ENCODE measurements at regions not wholly inside any gene's neighbourhood (a gene's known extent, or its start where the extent isn't known, plus 50 kb on each side); places are given as distances from the start of the nearest gene placed in this dataset.

DNA sequence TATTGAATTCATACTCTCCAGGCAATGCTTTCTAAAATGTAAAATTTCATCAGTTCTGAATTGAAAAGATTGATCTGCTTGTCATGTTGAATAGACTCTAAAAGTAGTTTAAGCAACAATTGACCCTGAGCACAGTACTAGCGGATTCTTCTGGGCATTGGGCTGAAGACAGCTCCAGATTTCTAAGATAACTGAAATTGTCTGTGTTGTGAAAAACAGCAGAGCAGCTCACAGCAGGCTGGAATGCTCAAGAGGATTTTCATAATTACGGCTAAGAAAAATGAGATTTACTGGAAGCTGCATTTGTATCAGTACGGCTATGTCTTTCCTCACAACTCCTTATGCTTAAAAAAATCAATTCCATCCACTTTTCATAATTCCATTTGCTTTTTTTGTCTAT is 373.7 kb downstream of the HACE1 start:
- no peak for DNase-seq (ENCODE audit: low read depth in 1 of 2, low spot score in 2 of 2)
- Histone ChIP-seq H3K4me3 (no peak overlapping the region), H3K9me3 (replicated peaks) (no peaks in the 10 kb centered on the region), H3K4me1 (replicated peaks) (no peaks in the 10 kb centered on the region), H3K27ac (no peak overlapping the region), H3K36me3 (no peaks in the 10 kb centered on the region), H3K27me3 (replicated peaks) (no peaks in the 10 kb centered on the region)

DNA sequence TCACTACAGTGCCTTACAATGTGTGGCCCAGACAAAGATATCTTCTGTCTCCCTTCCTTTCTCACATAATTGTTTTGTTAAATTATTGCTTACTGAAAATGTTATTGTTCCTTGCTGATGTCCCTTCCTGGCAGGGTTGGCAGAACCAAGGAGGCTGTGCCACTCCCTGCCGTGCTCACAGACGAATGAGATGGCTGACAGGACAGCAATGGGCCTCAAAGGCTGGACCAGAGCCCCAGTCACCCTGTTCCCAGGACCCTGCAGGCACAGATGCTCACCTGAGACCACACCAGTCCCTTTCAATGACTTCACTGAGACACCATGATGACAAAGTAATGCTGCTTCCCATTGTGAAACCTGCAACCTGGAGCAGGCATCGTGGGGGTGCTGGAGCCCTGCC is 375.1 kb downstream of the HACE1 start:
- Histone ChIP-seq H3K9me3 (replicated peaks) (no peaks in the 10 kb centered on the region), H3K4me1 (replicated peaks) (no peaks in the 10 kb centered on the region), H3K27ac (no peak overlapping the region), H3K27me3 (replicated peaks) (0 out of 2 replicates have a peak, but pooled peaks cover 3% of the 10 kb centered on the region), H3K36me3 (no peaks in the 10 kb centered on the region), H3K4me3 (no peak overlapping the region)
- DNase-seq (ENCODE audit: low read depth in 1 of 2, low spot score in 2 of 2), result no peak

DNA sequence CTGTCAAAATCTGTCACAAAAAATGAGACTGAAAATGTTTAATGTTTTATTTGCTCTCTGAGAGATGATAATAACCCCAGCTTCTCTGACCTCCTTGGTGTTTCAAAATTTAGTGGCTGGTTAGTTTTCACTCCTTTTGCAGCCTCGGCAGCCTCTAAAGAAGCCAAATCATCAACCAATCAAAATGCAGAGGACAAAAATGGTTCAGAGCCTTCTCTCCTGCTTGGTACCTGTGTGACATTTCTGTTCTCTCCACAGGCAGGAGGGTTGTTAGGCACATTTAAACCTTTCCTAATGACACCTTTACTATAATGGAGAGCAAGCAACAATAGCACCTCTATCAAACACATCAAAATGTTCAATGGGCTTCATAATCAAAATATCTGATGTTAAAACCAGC is 375.5 kb downstream of the HACE1 start:
- no peak for DNase-seq (ENCODE audit: low read depth in 1 of 2, low spot score in 2 of 2)
- no peaks in the 10 kb centered on the region for H3K4me1 ChIP-seq (replicated peaks)
- no peaks in the 10 kb centered on the region for H3K9me3 ChIP-seq (replicated peaks)
- 0 out of 2 replicates have a peak, but pooled peaks cover 3% of the 10 kb centered on the region for H3K27me3 ChIP-seq (replicated peaks)
- H3K4me3 ChIP-seq, result no peak overlapping the region
- no peaks in the 10 kb centered on the region for H3K36me3 ChIP-seq
- H3K27ac ChIP-seq, result no peak overlapping the region

DNA sequence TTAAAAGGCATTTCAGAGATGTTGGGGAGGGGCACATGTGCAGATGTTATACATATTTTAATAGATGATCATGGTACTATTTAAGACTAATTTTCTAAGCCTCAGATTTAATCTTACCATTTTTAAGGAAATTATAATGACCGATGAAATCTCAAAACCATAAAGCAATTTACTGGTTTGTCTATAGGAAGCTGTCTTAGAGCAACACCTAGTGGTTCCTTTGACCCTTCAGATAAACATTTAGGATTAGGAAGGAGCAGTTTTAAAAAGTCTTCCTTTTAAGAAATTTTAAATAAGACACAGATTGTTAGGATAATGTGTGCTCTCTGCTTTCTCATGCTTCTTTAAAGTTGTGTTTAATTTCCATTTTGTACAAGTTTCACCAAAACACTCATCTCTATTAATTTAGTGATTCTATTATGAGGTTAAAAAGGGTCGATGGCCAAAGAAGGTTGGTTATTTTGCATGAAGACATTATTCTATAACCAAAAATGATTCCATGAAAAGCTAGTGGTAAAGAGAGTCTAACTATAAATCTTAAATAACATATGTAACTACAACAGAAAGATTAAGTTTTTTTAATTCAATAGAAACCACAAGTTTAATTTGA is 376.4 kb downstream of the HACE1 start:
- DNase-seq (ENCODE audit: low read depth in 1 of 2, low spot score in 2 of 2), result no peak
- 0 out of 2 replicates have a peak, but pooled peaks cover 3% of the 10 kb centered on the region for H3K27me3 ChIP-seq (replicated peaks)
- H3K36me3 ChIP-seq, result no peaks in the 10 kb centered on the region
- no peak overlapping the region for H3K27ac ChIP-seq
- H3K9me3 ChIP-seq (replicated peaks), result no peaks in the 10 kb centered on the region
- no peak overlapping the region for H3K4me3 ChIP-seq
- H3K4me1 ChIP-seq (replicated peaks), result no peaks in the 10 kb centered on the region

DNA sequence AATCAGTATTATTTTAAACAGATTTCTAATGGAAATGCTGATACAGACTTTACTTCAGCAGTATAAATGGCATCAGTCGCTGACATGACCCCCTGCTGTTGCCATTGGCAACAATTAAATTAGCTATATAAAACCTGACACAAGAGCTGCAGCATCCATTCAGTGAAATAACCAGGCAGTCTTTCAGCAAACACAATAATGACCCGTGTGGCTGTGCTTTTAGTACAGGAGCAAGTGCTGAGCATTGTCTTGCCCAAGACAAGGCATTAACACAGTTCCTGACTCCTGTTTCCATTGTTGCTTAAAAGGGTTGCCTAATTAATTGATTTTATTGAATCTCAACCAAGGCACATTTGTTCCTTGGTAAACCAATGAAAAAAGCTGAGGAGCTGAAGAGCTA is 382.1 kb downstream of the HACE1 start:
- Histone ChIP-seq H3K36me3 (no peaks in the 10 kb centered on the region), H3K27ac (no peak overlapping the region), H3K27me3 (replicated peaks) (0 out of 2 replicates have a peak, but pooled peaks cover 6% of the 10 kb centered on the region), H3K9me3 (replicated peaks) (no peaks in the 10 kb centered on the region), H3K4me1 (replicated peaks) (no peaks in the 10 kb centered on the region), H3K4me3 (no peak overlapping the region)
- no peak for DNase-seq (ENCODE audit: low read depth in 1 of 2, low spot score in 2 of 2)

DNA sequence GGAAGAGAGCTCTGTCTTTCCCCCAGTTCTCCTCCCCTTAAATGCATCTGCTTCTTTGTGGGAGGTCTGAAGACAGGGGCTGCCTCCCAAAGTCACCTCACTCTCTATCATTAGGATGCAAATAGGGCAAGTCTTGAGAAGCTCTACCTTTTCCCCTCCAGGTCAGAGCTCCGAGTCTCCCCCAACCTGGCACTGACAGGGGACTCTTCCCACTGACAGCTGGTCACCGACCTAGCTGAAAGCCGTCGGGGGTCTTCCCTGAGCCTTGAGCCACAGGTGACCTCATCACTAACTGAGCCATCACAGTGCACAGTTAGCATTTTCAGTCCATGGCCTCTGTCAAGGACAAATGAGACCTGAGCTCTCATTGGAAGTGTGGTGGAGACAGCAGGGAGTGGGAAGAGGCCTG is 386.7 kb downstream of the HACE1 start:
- no peak overlapping the region for H3K27ac ChIP-seq
- no peak for DNase-seq (ENCODE audit: low read depth in 1 of 2, low spot score in 2 of 2)
- H3K36me3 ChIP-seq, result no peaks in the 10 kb centered on the region
- H3K4me1 ChIP-seq (replicated peaks), result no peaks in the 10 kb centered on the region
- no peaks in the 10 kb centered on the region for H3K9me3 ChIP-seq (replicated peaks)
- no peak overlapping the region for H3K4me3 ChIP-seq
- 0 out of 2 replicates have a peak, but pooled peaks cover 2% of the 10 kb centered on the region for H3K27me3 ChIP-seq (replicated peaks)

DNA sequence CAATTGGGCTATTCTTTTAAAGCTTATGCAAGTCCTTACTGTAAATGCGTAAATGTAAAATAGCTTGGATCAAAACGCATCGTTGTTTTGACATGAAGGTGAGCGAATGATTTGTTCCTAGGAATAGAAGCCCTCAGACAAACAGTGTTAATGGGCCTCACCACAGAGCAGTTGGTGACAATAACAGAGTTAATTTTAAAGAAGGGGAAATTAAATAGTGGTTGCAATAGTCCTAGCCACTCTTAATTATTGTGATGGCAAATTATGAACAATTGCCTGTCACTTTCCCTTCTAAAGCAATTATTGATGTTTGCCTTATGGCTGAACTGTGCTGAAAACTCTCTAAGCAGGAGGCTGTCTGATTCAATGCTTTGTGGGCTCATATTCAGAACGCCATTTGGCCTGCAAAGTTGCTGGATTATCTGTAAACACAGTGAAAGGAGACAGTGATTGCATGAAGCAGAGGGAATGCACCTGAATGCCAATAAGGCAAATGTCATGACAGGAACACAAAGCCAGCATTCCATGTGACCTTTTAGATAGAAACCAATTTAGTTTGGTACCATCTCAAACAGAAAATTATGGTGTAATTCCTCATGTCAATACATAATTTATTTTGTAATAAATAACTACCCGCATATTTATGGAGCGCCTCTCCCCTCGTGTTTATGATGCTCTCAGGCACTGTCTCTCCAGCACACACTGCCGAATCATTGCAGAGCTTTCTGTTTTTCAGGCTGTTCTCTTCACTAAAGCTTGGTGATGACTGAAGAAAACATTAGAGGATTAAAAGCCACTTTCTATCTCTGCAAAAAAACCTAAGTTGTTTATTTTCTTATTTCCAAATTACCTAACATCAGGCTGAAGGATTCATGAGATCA is 387.5 kb downstream of the HACE1 start:
- Histone ChIP-seq H3K36me3 (no peaks in the 10 kb centered on the region), H3K27me3 (replicated peaks) (0 out of 2 replicates have a peak, but pooled peaks cover 2% of the 10 kb centered on the region), H3K9me3 (replicated peaks) (no peaks in the 10 kb centered on the region), H3K27ac (no peak overlapping the region), H3K4me1 (replicated peaks) (no peaks in the 10 kb centered on the region), H3K4me3 (no peak overlapping the region)
- DNase-seq (ENCODE audit: low read depth in 1 of 2, low spot score in 2 of 2), result no peak

DNA sequence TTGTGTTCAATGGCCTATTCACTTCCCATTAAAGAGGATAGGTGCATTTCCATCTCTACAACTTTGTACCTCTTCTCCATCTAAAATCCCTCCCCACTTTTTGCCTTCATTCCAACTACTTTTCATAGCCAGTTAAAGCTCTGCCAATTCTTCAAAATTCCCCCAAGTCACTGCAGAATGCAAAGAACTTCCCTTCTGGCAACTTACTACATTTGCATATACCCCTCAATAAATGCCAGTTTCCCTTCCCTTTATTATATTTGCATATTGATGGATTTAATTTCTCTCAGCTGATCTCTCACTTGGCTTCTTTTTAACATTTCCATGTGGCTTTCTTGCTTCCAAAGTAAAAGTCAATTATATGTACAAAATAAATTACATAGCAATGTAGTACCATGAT is 393.4 kb downstream of the HACE1 start:
- Histone ChIP-seq H3K4me3 (no peak overlapping the region), H3K27me3 (replicated peaks) (no peaks in the 10 kb centered on the region), H3K9me3 (replicated peaks) (no peaks in the 10 kb centered on the region), H3K27ac (no peak overlapping the region), H3K4me1 (replicated peaks) (no peaks in the 10 kb centered on the region), H3K36me3 (no peaks in the 10 kb centered on the region)
- no peak for DNase-seq (ENCODE audit: low read depth in 1 of 2, low spot score in 2 of 2)

DNA sequence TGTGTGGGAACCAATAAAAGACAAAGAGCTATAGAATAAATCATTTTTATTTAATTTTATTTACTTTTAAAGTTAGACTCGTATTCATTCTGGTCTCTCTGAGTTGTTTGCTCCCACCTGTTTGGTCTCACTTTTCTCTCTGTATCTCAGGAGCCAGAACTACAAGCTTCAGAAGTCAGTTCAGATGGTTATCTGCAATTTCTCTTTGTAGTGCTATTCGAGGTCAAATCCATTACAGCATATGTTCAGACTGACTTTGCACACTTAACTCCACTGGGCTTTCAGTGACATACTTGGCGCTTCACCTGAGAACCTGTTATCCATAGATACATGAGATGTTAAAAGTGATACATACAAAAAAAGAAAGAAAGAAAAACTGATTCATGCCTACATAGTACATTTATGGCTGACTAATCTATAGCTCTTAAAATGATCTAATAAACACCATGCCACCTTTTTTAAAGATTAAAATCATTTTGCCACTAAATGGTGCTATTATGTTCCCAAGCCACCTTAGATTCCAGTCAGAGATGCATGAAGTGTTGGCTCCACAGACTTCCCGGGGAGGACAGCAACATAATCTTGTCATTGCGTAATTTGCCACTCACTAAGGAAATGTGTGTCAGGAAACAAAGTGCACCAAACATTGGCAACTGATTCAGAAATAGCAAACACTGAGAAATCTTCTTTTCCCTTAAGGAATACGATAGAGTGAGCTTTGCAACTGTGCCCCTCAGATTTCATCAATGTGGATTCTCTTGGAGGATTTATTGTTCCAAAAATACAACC is 396.7 kb downstream of the HACE1 start:
- no peak for DNase-seq (ENCODE audit: low read depth in 1 of 2, low spot score in 2 of 2)
- Histone ChIP-seq H3K36me3 (no peaks in the 10 kb centered on the region), H3K9me3 (replicated peaks) (no peaks in the 10 kb centered on the region), H3K4me3 (no peak overlapping the region), H3K27ac (no peak overlapping the region), H3K27me3 (replicated peaks) (no peaks in the 10 kb centered on the region), H3K4me1 (replicated peaks) (no peaks in the 10 kb centered on the region)

DNA sequence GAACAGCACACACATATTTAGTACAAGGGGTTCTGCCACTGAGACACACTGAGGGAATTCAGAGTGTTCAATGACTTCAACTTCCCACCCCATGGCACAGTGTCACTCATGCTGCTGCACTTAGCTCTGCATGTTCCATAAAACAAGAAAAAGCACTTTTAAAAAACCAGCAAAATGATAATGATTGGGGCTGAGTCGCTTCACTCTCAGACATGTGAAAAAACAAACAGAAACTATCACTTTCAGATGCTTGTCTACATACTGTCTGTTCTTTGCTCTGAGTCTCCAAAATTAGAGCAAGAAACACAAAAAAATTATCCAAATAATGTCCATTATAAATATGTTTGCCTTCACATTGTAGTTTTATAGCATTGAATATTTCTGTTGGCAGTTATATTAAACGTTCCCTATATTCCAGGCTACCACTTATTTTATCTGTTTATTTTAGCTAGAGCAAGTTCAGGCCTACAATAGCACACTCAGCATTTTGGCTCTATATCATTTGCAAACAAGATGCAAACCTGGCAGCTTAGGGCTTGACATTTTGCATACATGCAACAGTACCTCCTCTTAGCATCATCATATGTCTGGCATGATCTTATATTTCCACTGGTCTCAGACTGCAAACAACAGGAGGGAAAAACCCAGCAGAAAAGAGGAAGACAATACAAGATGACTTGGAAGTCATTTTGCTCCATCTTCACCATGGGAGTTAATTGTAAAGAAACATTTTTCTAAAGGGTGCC is 398.8 kb downstream of the HACE1 start:
- DNase-seq (ENCODE audit: low read depth in 1 of 2, low spot score in 2 of 2), result no peak
- Histone ChIP-seq H3K9me3 (replicated peaks) (no peaks in the 10 kb centered on the region), H3K27me3 (replicated peaks) (no peaks in the 10 kb centered on the region), H3K4me1 (replicated peaks) (no peaks in the 10 kb centered on the region), H3K27ac (no peak overlapping the region), H3K36me3 (no peaks in the 10 kb centered on the region), H3K4me3 (no peak overlapping the region)

DNA sequence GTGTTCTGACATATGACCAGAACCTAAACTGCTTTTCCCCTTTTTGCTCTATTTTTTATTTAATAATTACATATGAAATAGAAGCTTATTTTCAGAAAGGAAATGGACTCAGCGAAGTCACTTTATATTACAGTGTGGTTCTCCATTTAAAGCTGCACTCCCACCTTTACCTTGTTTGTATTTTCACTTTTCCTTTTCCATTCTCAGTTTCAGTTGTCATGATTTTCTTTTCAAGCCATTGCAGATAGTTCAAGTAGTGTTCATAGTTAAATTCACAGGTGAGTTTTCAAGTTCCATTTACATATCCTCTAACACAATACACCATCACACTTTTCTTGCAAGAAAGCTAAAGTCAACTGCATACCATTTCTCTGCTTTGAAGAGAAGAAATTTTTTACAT is 400.2 kb downstream of the HACE1 start:
- H3K4me3 ChIP-seq, result no peak overlapping the region
- no peaks in the 10 kb centered on the region for H3K4me1 ChIP-seq (replicated peaks)
- H3K27me3 ChIP-seq (replicated peaks), result no peaks in the 10 kb centered on the region
- H3K27ac ChIP-seq, result no peak overlapping the region
- no peaks in the 10 kb centered on the region for H3K36me3 ChIP-seq
- no peaks in the 10 kb centered on the region for H3K9me3 ChIP-seq (replicated peaks)
- DNase-seq (ENCODE audit: low read depth in 1 of 2, low spot score in 2 of 2), result no peak

DNA sequence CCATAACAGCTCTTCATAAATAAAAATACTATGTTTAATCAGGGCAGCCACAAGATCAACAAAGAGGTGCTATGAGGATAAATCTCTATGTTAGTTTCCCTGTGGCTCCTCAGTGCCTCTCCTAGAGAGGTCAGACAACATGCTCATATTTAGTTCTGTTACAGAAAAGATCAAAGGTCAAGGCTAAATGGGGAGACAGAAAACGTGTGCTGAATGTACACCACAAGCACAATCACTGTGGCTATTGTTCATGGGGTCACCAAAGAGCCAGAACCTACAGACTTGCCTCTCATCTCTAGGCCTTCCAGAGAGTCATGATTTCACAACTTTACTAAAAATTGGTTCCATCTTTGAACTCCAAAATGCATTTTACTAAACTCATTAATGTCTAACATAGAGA is 409.8 kb downstream of the HACE1 start:
- Histone ChIP-seq H3K27me3 (replicated peaks) (no peaks in the 10 kb centered on the region), H3K4me3 (no peak overlapping the region), H3K36me3 (no peaks in the 10 kb centered on the region), H3K27ac (no peak overlapping the region), H3K9me3 (replicated peaks) (no peaks in the 10 kb centered on the region), H3K4me1 (replicated peaks) (no peaks in the 10 kb centered on the region)
- DNase-seq (ENCODE audit: low read depth in 1 of 2, low spot score in 2 of 2), result no peak

All from SJSA1 (cell line).